HG03139 (cell line): ENCODE measurements at regions not wholly inside any gene's neighbourhood (a gene's known extent, or its start where the extent isn't known, plus 50 kb on each side); places are given as distances from the start of the nearest gene placed in this dataset.

ENCODE experiments used
- ATAC-seq: cut with Tn5 transposase; IDR thresholded peaks from one replicate; pipeline ENCODE4 v1.9.1; 2021; ENCODE audit not compliant: unreplicated experiment

GRCh38 chr12:107271523-107271922, 178.2 kb upstream of the CRY1 start:
- ATAC-seq, result no peak

- no peak for ATAC-seq
Measured at GRCh38 chr12:107275530-107275929, 182.2 kb upstream of the CRY1 start.

GRCh38 chr12:107277855-107278254, 184.5 kb upstream of the CRY1 start:
- no peak for ATAC-seq

- ATAC-seq, result no peak
Measured at GRCh38 chr12:107282628-107283027, 189.3 kb upstream of the CRY1 start.

GRCh38 chr12:107283652-107284051, 190.3 kb upstream of the CRY1 start:
- no peak for ATAC-seq

- ATAC-seq, result no peak
Measured at GRCh38 chr12:107284692-107285091, 191.3 kb upstream of the CRY1 start.

- no peak for ATAC-seq
Measured at GRCh38 chr12:107287436-107288413, 194.4 kb upstream of the CRY1 start.

- no peak for ATAC-seq
Measured at GRCh38 chr12:107288414-107289127, 195.2 kb upstream of the CRY1 start.

GRCh38 chr12:107291018-107291417, 197.7 kb upstream of the CRY1 start:
- ATAC-seq, result no peak

- ATAC-seq, result no peak
Measured at GRCh38 chr12:107296681-107297089, 203.3 kb upstream of the CRY1 start.

- ATAC-seq, result no peak
Measured at GRCh38 chr12:107302649-107303341, 209.4 kb upstream of the CRY1 start.

GRCh38 chr12:107304588-107305532, 211.5 kb upstream of the CRY1 start:
- no peak for ATAC-seq

- no peak for ATAC-seq
Measured at GRCh38 chr12:107306141-107306659, 212.9 kb upstream of the CRY1 start.

- ATAC-seq, result no peak
Measured at GRCh38 chr12:107308310-107308709, 215.0 kb upstream of the CRY1 start.

GRCh38 chr12:107309020-107309419, 215.7 kb upstream of the CRY1 start:
- ATAC-seq, result no peak

GRCh38 chr12:107310621-107311020, 217.3 kb upstream of the CRY1 start:
- no peak for ATAC-seq

- ATAC-seq, result no peak
Measured at GRCh38 chr12:107311682-107312081, 218.3 kb upstream of the CRY1 start.

GRCh38 chr12:107317751-107318555, 224.6 kb upstream of the CRY1 start:
- ATAC-seq, result no peak

- ATAC-seq, result no peak
Measured at GRCh38 chr12:107318556-107318805, 225.1 kb upstream of the CRY1 start.
